Left lobe of liver (tissue), 2 donors: ENCODE measurements at regions not wholly inside any gene's neighbourhood (a gene's known extent, or its start where the extent isn't known, plus 50 kb on each side); places are given as distances from the start of the nearest gene placed in this dataset.
"Not testable (repeated sequence)": the region's sequence is repeated elsewhere in the genome, so short reads cannot be mapped to it uniquely, and the experiment has no call there.

Experiments used
- ATAC-seq: fragments of 200-7000 bp; cut with Tn5 transposase; one replicate; pipeline ENCODE4 v1.9.1; 2020; ENCODE audit warnings: mild to moderate bottlenecking, moderate library complexity
- DNase-seq: peaks from one replicate; pipeline ENCODE4 v3.0.0-alpha.2; 2020; ENCODE audit warnings: low spot score
- donor health status: DM: no; HTN: no; CAD: no; lungs with moderate emphysema.
- donor health status: DM: no; HTN: yes; CAD: no.

DNA sequence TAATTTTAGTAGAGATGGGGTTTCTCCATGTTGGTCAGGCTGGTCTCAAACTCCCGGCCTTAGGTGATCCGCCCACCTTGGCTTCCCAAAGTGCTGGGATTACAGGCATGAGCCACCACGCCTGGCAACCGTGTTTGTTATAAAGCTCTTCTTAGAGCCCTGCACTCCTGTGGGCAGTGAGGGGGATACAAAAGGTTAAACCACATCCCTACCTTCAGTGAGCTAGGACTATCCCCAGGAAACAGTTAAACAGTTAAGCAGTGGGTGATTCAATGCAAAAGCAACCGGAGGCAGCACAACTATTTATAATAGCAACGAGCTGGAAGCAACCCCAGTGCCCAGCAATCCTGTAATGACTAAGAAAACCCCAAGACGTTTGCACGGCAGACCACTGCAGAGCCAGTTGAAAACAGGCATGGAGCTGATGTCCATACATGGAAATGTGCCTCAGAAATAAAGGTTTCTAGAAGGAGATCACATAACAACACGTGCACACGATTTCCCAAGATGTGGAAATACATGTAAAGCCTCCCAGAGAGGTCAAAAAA is 107.2 kb upstream of the LYZL2 start:
- ATAC-seq (no peak), DNase-seq (no peak)

DNA sequence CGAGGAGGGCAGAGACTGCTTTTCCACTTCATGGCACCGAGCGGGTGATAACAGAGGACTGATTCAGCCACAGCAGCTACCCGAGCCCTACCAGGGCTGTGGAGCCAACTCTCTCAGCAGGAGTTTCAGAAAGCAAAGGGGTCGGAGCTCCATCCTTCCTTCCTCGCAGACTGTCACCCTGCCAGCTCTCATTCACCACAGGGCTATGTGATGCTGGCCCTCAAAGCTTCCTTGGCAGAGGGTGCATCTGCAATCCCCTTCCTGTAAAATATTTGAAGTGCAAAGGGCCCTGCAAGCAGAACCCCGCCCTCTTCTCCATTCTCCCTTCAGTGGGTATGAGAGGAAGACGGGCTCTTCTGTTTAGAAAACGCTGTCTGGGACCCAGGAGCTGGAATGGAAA is 105.3 kb upstream of the LYZL2 start:
- no peak for ATAC-seq
- DNase-seq: no peak

DNA sequence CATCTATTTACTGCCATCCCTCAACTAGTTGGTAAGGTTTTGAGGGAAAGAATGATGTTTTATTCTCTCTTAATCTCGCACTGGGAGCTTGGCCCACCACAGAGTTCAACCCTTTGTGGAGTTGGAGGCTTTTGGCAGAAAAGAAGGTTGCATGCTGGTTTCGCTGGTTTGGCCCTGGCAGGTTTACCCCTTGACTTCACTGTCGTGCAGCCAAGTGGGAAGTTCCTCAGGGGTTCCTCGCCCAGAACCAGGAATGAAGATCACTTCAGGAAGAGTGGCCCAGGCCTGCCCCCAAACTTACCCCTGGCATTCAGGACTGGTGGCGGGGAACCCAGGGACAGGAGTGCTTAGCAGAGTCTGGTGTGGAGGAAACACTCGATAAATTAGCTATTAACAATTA is 103.1 kb upstream of the LYZL2 start:
- DNase-seq: no peak
- no peak for ATAC-seq

DNA sequence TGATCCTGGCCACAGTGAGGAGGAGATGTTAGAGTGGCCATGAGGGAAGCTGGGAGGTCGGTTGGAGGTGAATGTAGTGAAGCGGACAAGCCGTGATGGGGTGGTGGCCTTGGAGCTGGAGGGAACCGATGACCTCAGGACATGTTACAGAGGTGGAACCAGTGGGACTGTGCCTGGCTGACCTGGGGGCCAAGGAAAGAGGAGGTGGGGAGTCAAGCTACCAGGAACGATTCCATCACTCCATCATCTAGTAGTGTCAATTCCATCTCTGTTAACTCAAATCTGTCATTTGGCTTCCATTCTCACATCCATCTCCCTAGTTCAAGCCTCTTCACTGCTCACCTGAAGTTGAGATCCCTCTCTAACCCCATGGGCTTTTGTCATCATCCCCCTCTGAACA is 102.4 kb upstream of the LYZL2 start:
- DNase-seq (no peak), ATAC-seq (no peak)

DNA sequence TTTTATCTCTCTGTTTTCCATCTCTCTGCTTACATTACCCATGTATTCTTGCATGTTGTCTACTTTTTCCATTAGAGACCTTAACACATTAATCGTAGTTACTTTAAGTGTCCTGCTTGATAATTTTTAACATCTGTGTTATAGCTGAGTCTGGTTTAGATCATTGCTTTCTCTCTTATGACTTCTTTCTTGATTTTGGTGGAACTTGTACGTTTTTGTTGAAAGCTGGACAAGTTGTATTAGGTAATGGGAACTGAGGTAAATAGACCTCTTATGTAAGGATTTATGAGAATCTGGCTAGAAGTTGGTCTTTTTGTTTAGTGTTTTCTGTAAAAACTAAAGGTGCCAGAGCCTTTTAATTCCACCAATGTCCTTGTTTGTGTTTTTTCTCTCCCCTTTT is 100.8 kb upstream of the LYZL2 start:
- no peak for ATAC-seq
- DNase-seq: no peak

DNA sequence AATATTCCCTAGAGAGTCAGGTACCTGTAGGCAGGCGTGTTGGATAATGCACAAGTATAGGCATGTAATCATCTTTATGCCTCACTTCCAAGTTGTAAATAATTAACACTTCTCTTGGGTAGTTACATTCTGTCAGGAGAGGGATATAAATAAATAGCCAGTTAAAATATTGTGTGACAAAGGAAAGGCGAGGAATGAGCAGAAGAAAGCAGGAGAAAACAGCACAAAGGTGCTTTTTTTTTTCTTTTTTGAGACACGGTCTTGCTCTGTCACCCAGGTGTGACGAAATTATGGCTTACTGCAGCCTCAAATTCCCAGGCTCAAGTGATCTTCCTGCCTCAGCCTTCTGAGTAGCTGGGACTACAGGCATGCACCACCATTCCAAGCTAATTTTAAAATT is 99.2 kb upstream of the LYZL2 start:
- no peak for DNase-seq
- no peak for ATAC-seq

DNA sequence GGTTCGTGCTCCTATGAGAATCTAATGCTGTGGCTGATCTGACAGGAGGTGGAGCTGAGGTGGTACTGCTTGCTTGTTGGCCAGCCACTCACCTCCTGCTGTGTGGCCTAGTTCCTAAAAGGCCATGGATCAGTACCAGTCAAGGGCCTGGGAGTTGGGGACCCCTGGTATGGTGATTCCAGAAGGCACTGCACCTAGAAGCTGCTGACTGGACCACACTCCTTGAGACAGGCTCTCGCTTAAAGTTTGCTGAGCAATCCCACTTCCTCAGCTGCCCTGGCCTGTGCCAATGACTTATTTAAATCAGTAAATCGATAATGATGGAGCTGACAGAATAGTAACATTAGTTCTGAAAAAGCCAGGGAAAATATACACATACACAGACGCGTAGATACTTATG is 98.6 kb upstream of the LYZL2 start:
- DNase-seq: no peak
- no peak for ATAC-seq

DNA sequence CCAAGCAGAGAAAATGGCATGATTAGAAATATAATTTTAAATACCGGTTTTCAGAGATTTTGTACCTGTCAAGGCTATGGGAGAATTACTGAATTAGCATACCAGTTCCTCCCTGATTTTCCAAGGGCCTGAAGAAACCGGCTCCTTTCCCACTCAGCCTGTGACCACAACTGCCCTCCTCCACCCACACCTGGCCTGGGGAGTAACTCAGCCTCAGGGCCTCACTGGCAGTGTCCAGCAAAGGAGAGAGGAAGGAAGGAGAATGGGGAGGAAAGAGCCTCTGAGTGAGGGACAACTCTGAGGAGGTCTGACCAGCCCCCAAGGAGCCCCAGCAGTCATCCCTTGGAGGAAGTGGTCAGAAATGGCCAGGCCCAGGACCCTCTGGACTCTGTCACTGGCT is 98.0 kb upstream of the LYZL2 start:
- ATAC-seq: no peak

DNA sequence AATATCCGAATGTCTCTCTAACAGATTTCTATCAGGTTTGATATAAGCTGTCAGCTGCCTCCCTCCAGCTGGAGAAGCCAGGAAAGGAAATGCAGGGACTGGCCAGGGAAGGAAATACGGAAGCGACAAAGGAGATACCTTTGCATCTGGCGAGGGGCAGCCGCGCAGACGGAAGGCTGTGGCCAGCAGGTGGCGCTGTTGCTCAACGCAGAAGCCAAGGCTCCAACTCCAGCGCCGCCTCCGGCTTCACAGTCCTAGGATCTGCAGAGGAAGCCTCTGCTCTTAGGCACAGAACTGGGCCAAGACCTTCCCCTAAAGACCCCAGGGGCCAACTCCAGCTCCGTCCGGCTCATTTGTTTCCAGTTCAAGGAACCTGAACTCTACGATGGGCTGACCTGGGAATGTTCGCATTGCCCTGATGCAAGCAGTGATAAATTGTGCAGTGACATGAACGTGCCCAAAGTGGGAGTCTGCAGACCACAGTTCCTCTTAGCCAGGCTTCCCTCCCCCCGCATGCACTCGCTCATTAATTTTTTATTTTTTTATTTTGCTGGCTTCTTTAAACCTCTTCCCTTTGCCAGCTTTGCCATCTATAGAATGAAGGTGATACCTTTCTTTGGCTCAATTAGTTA is 97.3 kb upstream of the LYZL2 start:
- ATAC-seq: peak; percentile 100
- DNase-seq: peak; percentile 80

More for the DNA sequence above, 98.0 kb upstream of the LYZL2 start:
- no peak for DNase-seq

DNA sequence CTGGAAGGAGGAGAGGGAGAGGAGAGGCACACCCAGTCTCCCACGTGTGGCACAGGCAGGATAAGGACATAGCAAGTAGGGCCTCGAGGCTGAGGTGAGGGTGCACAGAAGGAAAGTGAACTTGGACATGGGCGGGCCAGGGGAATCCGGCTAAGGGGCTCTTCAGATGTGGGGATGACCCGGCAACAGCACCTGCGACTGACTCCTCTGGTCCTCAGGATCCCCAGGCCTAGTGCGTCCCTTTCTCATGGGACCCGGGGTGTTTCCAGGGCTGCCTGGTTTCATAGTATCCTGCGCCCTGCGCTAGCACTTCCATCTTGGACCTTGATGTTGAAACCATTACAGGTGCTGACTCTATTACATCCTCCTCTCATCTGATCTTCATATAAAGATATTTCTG is 96.1 kb upstream of the LYZL2 start:
- DNase-seq: no peak
- ATAC-seq: no peak

DNA sequence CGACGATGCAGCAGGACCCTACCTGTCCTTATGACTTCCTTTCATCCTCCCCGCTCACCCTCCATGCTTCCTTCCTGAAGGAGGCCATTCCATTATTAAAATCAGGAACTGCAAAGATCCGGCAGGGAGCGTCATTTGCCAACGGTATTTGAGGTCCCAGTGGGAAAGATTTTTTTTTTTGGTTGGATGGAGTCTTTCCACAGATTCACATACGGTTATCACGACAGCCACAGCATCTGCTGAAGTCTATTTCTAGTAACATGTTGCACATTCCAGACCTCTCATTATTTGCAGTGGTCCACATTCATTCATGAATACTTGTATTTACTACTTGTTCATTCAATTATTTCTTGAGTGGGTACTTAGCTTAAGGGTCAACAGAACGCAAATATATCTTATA is 94.7 kb upstream of the LYZL2 start:
- ATAC-seq (no peak), DNase-seq (no peak)

DNA sequence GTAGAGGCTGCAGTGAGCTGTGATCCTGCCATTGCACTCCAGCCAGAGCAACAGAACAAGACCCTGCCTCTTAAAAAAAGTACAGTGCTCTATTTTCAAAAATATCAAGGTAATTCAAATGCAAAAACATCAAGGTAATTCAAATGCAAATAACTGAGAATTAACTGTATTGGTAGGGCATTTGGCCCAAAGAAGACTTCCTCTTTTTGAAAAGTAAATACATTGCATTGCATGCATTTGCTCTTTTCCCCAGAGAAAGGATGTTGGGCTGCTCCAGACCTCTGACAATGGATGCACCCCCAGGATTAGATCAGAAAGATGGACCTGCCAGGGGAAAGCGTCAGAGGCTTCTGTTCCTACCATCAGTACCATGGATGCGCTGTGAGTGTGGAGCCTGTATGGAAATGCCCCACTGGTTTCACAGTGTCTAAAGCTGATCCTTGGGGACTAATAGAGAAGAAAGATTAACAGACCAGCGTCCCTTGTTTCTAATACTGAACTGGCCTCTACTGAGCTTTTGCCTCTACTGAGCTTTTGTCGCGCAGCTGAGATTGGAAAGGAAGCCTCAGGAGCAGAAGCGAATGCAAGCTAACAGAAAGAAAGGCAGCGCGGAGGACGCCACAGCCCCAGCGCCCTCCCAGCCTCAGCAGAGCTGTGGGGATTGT is 93.5 kb upstream of the LYZL2 start:
- ATAC-seq (no peak), DNase-seq (no peak)

DNA sequence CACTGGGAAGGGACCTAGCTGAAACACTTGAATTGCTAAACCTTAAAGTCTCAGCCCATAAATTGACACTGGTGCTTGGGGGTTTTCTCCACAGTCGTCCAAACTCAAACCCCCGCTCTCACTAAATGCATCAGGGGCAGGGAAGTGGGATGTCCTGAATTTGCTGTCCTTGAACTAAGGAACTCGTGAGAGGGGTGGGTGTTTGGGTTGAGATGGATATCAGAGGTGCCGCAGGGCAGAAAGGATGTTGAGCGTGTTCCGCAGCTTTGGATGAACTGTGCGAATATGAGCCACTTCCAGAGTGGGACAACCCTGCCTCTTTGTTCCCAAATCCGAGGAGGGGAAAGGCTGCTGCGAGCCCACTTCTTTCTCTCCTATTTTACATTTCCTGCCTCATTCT is 90.3 kb upstream of the LYZL2 start:
- no peak for ATAC-seq
- DNase-seq: no peak

DNA sequence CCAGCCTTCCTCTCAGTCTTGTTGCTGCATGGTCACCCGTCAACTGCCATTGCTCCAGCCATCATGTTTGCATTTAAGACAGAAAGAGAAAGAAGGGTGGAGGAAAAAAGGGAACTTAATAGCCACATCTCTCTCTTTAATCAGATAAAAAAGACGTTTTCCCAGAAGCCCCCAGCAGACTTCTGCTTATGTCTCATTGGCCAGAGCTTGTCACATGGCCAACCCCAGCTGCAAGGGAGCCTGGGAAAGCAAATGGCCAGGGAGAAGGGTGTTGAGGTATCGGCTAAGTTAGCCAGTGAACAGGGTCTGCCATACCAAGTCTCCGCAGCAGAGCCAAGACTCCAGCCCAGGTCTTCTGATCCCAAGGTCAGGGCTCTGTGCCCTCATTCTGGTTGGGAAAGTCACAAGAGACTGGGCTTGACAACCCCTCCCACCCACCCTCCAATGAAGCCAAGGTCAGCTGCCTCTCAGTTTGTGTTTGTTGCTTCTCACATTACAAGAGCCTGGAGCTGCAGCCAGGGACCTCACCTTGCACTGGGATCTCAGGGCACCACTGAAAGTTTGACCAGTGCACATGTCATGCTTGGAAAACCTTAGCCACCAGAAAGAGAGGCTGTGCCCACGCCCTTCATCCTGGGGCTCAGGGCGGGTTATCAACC is 80.3 kb upstream of the LYZL2 start:
- ATAC-seq (no peak), DNase-seq (no peak)

DNA sequence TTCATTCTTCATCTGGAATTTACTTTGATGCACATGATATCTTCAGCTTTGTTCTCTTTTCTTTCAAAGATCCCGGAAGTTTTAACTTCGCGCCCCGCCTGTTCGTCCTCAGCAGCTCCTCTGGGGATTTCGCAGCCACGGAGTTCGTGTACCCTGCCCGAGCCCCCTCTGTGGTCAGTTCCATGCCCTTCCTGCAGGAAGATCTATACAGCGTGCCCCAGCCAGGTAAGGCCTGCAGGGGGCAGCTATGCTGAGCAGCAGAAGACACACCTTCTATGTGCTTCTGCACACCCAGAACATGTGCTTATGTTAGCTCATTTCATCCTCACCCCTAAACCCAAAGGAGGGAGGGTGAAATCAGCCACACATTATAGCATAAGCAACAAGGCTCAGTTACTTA is 79.7 kb upstream of the LYZL2 start:
- ATAC-seq: no peak
- DNase-seq: no peak

DNA sequence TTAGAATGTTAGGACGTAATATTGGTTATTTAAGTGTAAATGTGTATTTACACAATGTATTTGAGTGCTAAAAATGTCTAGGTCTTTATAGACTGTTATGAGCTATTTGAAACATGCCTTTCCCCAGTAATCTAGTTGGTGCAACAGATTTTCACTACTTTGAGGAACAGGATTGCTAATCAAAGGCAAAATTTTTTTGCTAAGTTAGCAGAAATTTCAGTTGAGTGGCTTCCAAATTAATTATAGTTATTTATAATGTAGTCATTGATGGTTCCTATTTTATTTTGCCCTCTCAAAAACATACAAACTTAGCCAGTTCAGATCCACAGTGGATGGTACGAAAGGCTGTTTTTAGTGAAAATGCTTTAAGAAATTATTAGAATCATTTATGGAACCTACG is 78.7 kb upstream of the LYZL2 start:
- no peak for ATAC-seq

DNA sequence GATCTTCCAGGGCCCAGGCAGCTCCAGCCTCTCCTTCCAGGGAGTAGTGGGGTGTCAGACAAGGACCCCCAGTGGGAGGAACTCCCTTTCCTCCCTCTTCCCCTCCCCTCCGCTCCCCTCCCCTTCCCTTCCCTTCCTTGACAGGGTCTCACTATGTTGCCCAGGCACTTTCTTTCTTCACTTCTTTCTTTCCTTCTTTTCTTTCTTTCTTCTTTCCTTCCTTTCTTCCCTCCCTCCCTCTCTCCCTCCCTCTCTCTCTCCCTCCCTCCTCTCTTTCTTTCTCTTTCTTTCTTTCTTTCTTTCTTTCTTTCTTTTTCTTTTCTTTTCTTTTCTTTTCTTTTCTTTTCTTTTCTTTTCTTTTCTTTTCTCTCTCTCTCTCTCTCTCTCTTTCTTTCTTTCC is 76.6 kb upstream of the LYZL2 start:
- not testable (repeated sequence) for ATAC-seq, DNase-seq

More for the DNA sequence above, 78.7 kb upstream of the LYZL2 start:
- no peak for DNase-seq

DNA sequence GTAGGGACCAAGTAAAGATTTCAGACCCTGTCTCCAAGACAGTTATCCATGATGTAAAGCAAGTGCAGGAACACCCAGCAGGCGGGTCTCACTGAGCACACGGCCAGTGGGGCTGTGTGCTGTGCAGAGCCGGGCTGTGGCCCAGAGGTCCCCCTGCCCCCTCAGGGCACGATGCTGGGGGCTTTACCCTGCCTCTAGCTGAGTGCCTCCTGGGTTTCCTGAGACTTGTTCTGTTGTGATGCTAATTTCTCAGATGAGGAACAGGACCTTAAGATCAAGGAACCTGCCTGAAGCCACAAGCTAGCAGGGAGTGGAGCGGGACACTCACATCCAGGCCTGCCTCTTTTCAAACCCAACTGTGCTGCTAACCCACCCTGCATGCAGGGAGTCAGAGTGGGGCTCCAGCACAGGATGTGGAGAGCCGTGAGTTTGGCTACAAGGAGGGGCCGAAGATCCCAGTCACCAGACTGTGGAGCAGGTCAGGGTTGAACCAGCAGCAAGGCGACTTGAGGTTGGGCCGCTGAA is 76.1 kb upstream of the LYZL2 start:
- no peak for ATAC-seq

DNA sequence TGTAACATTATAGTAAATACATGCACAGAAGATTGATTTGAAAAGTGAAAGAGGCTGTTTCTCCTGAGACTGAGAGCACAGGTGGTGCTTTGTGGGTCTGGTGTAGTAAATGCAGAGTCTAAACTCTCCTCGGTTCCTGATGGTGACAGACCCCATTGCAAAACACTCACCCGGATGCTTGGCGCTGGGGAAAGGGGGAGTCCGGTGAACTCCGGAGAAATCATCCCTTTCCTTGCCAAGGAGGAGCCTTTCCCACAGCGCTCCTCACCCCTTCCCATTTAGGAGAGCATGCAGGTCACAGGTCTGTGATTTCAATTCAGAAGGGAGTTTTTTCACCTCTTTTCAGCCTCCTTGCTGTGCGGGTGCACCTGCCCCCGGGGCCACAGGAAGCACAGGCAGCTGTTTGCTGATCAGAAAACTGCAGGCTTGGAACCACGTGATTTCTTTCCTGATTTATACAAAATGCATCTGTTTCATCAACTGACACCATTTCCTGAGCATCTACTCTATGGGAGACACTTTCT is 75.6 kb upstream of the LYZL2 start:
- ATAC-seq: no peak
- DNase-seq: no peak

More for the DNA sequence above, 76.1 kb upstream of the LYZL2 start:
- no peak for DNase-seq

DNA sequence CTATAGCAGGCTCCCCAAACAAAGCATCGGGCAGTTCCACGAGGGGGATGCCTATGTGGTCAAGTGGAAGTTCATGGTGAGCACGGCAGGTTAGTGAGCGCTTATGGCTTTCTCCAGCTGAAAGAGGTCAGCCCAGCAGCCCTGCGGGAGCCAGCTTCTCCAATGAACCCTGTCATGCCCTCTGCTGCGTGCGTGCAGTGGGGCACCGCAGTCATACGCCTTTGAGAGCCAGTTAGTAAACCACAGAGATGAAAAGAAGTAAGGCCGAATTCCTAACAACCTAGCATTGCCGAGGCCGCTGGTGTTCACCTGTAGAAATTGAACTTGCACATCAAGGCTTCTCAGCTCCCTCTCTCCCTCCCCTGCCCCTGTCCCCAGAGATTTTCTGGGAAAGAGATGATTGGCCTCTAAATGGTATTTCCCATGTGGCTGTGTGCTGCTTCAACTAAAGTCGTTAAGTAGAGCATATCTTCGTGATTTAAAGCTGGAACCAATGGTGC is 75.1 kb upstream of the LYZL2 start:
- not testable (repeated sequence) for ATAC-seq, DNase-seq

DNA sequence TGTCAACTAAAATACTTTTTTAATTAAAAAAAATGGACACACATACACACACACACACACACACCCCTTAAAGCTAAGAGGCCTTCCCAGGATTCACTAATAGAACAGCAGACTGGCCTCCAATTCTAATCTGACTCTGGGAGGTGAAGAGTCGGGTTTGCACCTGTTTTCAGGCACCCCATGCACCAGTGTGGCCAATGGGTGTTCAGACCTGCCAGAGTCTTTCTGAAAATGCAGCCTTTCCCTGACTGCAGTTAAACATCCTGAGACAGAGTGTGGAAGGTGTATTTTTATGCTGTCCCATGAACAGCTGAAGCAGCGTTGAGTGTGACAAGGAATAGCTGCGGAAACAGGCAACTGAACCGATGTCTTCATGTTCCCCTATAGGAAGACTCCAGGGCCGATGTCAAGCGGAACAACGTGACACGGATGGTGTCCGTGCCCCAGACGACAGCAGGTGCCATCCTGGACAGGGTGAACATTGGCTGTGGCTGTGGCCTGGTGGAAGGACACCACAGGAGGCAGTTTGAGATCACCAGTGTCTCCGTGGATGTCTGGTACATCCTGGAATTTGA is 74.6 kb upstream of the LYZL2 start:
- ATAC-seq (no peak), DNase-seq (no peak)
